ENCODE measurements at regions not wholly inside any gene's neighbourhood (a gene's known extent, or its start where the extent isn't known, plus 50 kb on each side); places are given as distances from the start of the nearest gene placed in this dataset.

GRCh38 chr9:107856633-107857032 lies 367.1 kb upstream of the KLF4 start:
- H2AFZ ChIP-seq (ENCODE audit: low read depth) = no peak overlapping the region
- H3K4me1 ChIP-seq (ENCODE audit: low read depth, poor library complexity, severe bottlenecking) = no peaks in the 10 kb centered on the region
- no peak overlapping the region for H3K4me3 ChIP-seq (IDR thresholded peaks at IDR 0.05; ENCODE audit: insufficient read depth, low read depth, low read length)
- no peak for TF ChIP-seq CTCF (conservative IDR thresholded peaks at IDR 0.05; ENCODE audit: low read depth, low read length)
- no peak overlapping the region for H3K4me2 ChIP-seq
- H3K36me3 ChIP-seq (ENCODE audit: insufficient read depth) = no peaks in the 10 kb centered on the region
- no peaks in the 10 kb centered on the region for H3K79me2 ChIP-seq (ENCODE audit: insufficient read depth, low read depth)
- H4K20me1 ChIP-seq (ENCODE audit: insufficient read depth) = no peaks in the 10 kb centered on the region
- H3K27me3 ChIP-seq (ENCODE audit: insufficient read depth, low read depth) = no peaks in the 10 kb centered on the region
- no peak overlapping the region for H3K27ac ChIP-seq
- no peak overlapping the region for H3K9ac ChIP-seq

- Histone ChIP-seq H3K4me2 (no peak overlapping the region), H4K20me1 (ENCODE audit: insufficient read depth) (no peaks in the 10 kb centered on the region), H3K4me1 (ENCODE audit: low read depth, poor library complexity, severe bottlenecking) (no peaks in the 10 kb centered on the region), H2AFZ (ENCODE audit: low read depth) (no peak overlapping the region), H3K27ac (no peak overlapping the region), H3K4me3 (IDR thresholded peaks at IDR 0.05; ENCODE audit: insufficient read depth, low read depth, low read length) (no peak overlapping the region), H3K9ac (no peak overlapping the region), H3K36me3 (ENCODE audit: insufficient read depth) (no peaks in the 10 kb centered on the region), H3K79me2 (ENCODE audit: insufficient read depth, low read depth) (no peaks in the 10 kb centered on the region), H3K27me3 (ENCODE audit: insufficient read depth, low read depth) (no peaks in the 10 kb centered on the region)
- no peak for TF ChIP-seq CTCF (conservative IDR thresholded peaks at IDR 0.05; ENCODE audit: low read depth, low read length)
These were observed 365.6 kb upstream of the KLF4 start for GRCh38 chr9:107855164-107855563.

GRCh38 chr9:107853461-107853860 lies 363.9 kb upstream of the KLF4 start:
- no peak overlapping the region for H3K4me2 ChIP-seq
- H3K27ac ChIP-seq = no peak overlapping the region
- H3K36me3 ChIP-seq (ENCODE audit: insufficient read depth) = no peaks in the 10 kb centered on the region
- H3K4me1 ChIP-seq (ENCODE audit: low read depth, poor library complexity, severe bottlenecking) = no peaks in the 10 kb centered on the region
- H4K20me1 ChIP-seq (ENCODE audit: insufficient read depth) = no peaks in the 10 kb centered on the region
- H3K4me3 ChIP-seq (IDR thresholded peaks at IDR 0.05; ENCODE audit: insufficient read depth, low read depth, low read length) = no peak overlapping the region
- TF ChIP-seq CTCF (conservative IDR thresholded peaks at IDR 0.05; ENCODE audit: low read depth, low read length) = no peak
- no peak overlapping the region for H2AFZ ChIP-seq (ENCODE audit: low read depth)
- no peaks in the 10 kb centered on the region for H3K27me3 ChIP-seq (ENCODE audit: insufficient read depth, low read depth)
- H3K9ac ChIP-seq = no peak overlapping the region
- no peaks in the 10 kb centered on the region for H3K79me2 ChIP-seq (ENCODE audit: insufficient read depth, low read depth)

- Histone ChIP-seq H2AFZ (ENCODE audit: low read depth) (no peak overlapping the region), H3K36me3 (ENCODE audit: insufficient read depth) (no peaks in the 10 kb centered on the region), H3K79me2 (ENCODE audit: insufficient read depth, low read depth) (no peaks in the 10 kb centered on the region), H4K20me1 (ENCODE audit: insufficient read depth) (no peaks in the 10 kb centered on the region), H3K4me3 (IDR thresholded peaks at IDR 0.05; ENCODE audit: insufficient read depth, low read depth, low read length) (no peak overlapping the region), H3K4me1 (ENCODE audit: low read depth, poor library complexity, severe bottlenecking) (no peaks in the 10 kb centered on the region), H3K27me3 (ENCODE audit: insufficient read depth, low read depth) (no peaks in the 10 kb centered on the region), H3K9ac (no peak overlapping the region), H3K4me2 (no peak overlapping the region), H3K27ac (no peak overlapping the region)
- TF ChIP-seq CTCF (conservative IDR thresholded peaks at IDR 0.05; ENCODE audit: low read depth, low read length) = no peak
These were observed 363.3 kb upstream of the KLF4 start for GRCh38 chr9:107852891-107853290.

- no peak for TF ChIP-seq CTCF (conservative IDR thresholded peaks at IDR 0.05; ENCODE audit: low read depth, low read length)
- Histone ChIP-seq H4K20me1 (ENCODE audit: insufficient read depth) (no peaks in the 10 kb centered on the region), H3K27me3 (ENCODE audit: insufficient read depth, low read depth) (no peaks in the 10 kb centered on the region), H3K36me3 (ENCODE audit: insufficient read depth) (no peaks in the 10 kb centered on the region), H2AFZ (ENCODE audit: low read depth) (no peak overlapping the region), H3K4me2 (no peak overlapping the region), H3K9ac (no peak overlapping the region), H3K79me2 (ENCODE audit: insufficient read depth, low read depth) (no peaks in the 10 kb centered on the region), H3K4me1 (ENCODE audit: low read depth, poor library complexity, severe bottlenecking) (no peaks in the 10 kb centered on the region), H3K4me3 (IDR thresholded peaks at IDR 0.05; ENCODE audit: insufficient read depth, low read depth, low read length) (no peak overlapping the region), H3K27ac (no peak overlapping the region)
These were observed 361.1 kb upstream of the KLF4 start for GRCh38 chr9:107850653-107851052.

Data from KMS-11 (cell line).